Activated naive CD4-positive, alpha-beta T cell treated with anti-CD3 and anti-CD28 coated beads, Interleukin-2, amount 50 U/mL, for 72 hours (primary cell): ENCODE measurements at regions not wholly inside any gene's neighbourhood (a gene's known extent, or its start where the extent isn't known, plus 50 kb on each side); places are given as distances from the start of the nearest gene placed in this dataset.

Experiments
- ATAC-seq, 2 donors: fragments of 150-1000 bp; cut with Tn5 transposase; 2 replicates each; pipeline ENCODE4 v1.10.0; 2021; ENCODE audit warnings: mild to moderate bottlenecking in 2 of 2, moderate library complexity in 2 of 2
- DNase-seq, 2 donors: peaks; one replicate each; pipeline ENCODE4 v3.0.0; 2021 to 2022; ENCODE audit warnings: low spot score in 2 of 2
- H3K27ac Mint-ChIP-seq, 2 donors: one replicate each; pipeline ENCODE4 v1.8.0; 2022; ENCODE audit warnings: mild to moderate bottlenecking in 2 of 2, mixed read lengths in 2 of 2
- H3K36me3 Mint-ChIP-seq, 2 donors: one replicate each; pipeline ENCODE4 v1.8.0; 2022; ENCODE audit warnings: mixed read lengths in 2 of 2
- H3K9me3 Mint-ChIP-seq, 2 donors: one replicate each; pipeline ENCODE4 v1.8.0; 2022; ENCODE audit warnings: mixed read lengths in 2 of 2

GRCh38 chr10:118128675-118129074 is 81.9 kb upstream of the RAB11FIP2 start:
- no peak for ATAC-seq
- no peak for DNase-seq
- Mint-ChIP-seq H3K27ac (no peak overlapping the region), H3K36me3 (peaks cover 0 to 4% of the 10 kb centered on the region in 2 donors), H3K9me3 (peaks cover 6 to 8% of the 10 kb centered on the region in 2 donors)

- ATAC-seq (no peak), DNase-seq (no peak)
- Mint-ChIP-seq H3K36me3 (no peaks in the 10 kb centered on the region), H3K9me3 (no peaks in the 10 kb centered on the region), H3K27ac (no peak overlapping the region)
Measured at GRCh38 chr10:118118716-118119115, 72.0 kb upstream of the RAB11FIP2 start.

- H3K27ac Mint-ChIP-seq: no peak overlapping the region
Measured at GRCh38 chr10:118116715-118117449, 70.1 kb upstream of the RAB11FIP2 start.

GRCh38 chr10:118116362-118116714 is 69.6 kb upstream of the RAB11FIP2 start:
- no peaks in the 10 kb centered on the region for H3K9me3 Mint-ChIP-seq
- no peak for ATAC-seq
- no peak overlapping the region for H3K27ac Mint-ChIP-seq
- no peaks in the 10 kb centered on the region for H3K36me3 Mint-ChIP-seq
- DNase-seq: no peak

More at GRCh38 chr10:118116715-118117449, 70.1 kb upstream of the RAB11FIP2 start:
- DNase-seq: no peak
- Mint-ChIP-seq H3K9me3 (no peaks in the 10 kb centered on the region), H3K36me3 (no peaks in the 10 kb centered on the region)
- no peak for ATAC-seq

- Mint-ChIP-seq H3K36me3 (no peaks in the 10 kb centered on the region), H3K27ac (no peak overlapping the region), H3K9me3 (no peaks in the 10 kb centered on the region)
- ATAC-seq: no peak
- no peak for DNase-seq
Measured at GRCh38 chr10:118115701-118116100, 69.0 kb upstream of the RAB11FIP2 start.

- no peaks in the 10 kb centered on the region for H3K36me3 Mint-ChIP-seq
- no peaks in the 10 kb centered on the region for H3K9me3 Mint-ChIP-seq
- DNase-seq (no peak), ATAC-seq (no peak)
- H3K27ac Mint-ChIP-seq: no peak overlapping the region
Measured at GRCh38 chr10:118114992-118115391, 68.3 kb upstream of the RAB11FIP2 start.

- Mint-ChIP-seq H3K9me3 (no peaks in the 10 kb centered on the region), H3K36me3 (no peaks in the 10 kb centered on the region), H3K27ac (no peak overlapping the region)
- DNase-seq (no peak), ATAC-seq (no peak)
Measured at GRCh38 chr10:118112543-118113125, 65.9 kb upstream of the RAB11FIP2 start.

- no peak for ATAC-seq
- no peak for DNase-seq
- H3K36me3 Mint-ChIP-seq: no peaks in the 10 kb centered on the region
- no peak overlapping the region for H3K27ac Mint-ChIP-seq
- H3K9me3 Mint-ChIP-seq: no peaks in the 10 kb centered on the region
Measured at GRCh38 chr10:118110750-118111149, 64.0 kb upstream of the RAB11FIP2 start.

GRCh38 chr10:118108194-118109026 is 61.7 kb upstream of the RAB11FIP2 start:
- ATAC-seq: no peak
- no peak overlapping the region for H3K27ac Mint-ChIP-seq
- no peaks in the 10 kb centered on the region for H3K36me3 Mint-ChIP-seq
- H3K9me3 Mint-ChIP-seq: no peaks in the 10 kb centered on the region
- DNase-seq: no peak

GRCh38 chr10:118107541-118107940 is 60.8 kb upstream of the RAB11FIP2 start:
- Mint-ChIP-seq H3K9me3 (no peaks in the 10 kb centered on the region), H3K27ac (no peak overlapping the region), H3K36me3 (peaks cover 0 to 4% of the 10 kb centered on the region in 2 donors)
- ATAC-seq (no peak), DNase-seq (no peak)

- Mint-ChIP-seq H3K9me3 (no peaks in the 10 kb centered on the region), H3K36me3 (peaks cover 0 to 4% of the 10 kb centered on the region in 2 donors), H3K27ac (no peak overlapping the region)
- DNase-seq (no peak), ATAC-seq (no peak)
Measured at GRCh38 chr10:118107040-118107439, 60.3 kb upstream of the RAB11FIP2 start.

- ATAC-seq: no peak
- no peak for DNase-seq
- no peak overlapping the region for H3K27ac Mint-ChIP-seq
- peaks cover 0 to 4% of the 10 kb centered on the region in 2 donors for H3K36me3 Mint-ChIP-seq
- no peaks in the 10 kb centered on the region for H3K9me3 Mint-ChIP-seq
Measured at GRCh38 chr10:118106426-118106825, 59.7 kb upstream of the RAB11FIP2 start.

- H3K27ac Mint-ChIP-seq: no peak overlapping the region
- H3K9me3 Mint-ChIP-seq: no peaks in the 10 kb centered on the region
- no peak for DNase-seq
- no peak for ATAC-seq
- peaks cover 0 to 4% of the 10 kb centered on the region in 2 donors for H3K36me3 Mint-ChIP-seq
Measured at GRCh38 chr10:118102121-118102520, 55.4 kb upstream of the RAB11FIP2 start.

GRCh38 chr10:118101501-118101900 is 54.8 kb upstream of the RAB11FIP2 start:
- no peak for ATAC-seq
- Mint-ChIP-seq H3K27ac (no peak overlapping the region), H3K36me3 (peaks cover 0 to 4% of the 10 kb centered on the region in 2 donors), H3K9me3 (no peaks in the 10 kb centered on the region)
- DNase-seq: no peak
